Activated CD8-positive, alpha-beta memory T cell treated with anti-CD3 and anti-CD28 coated beads for 24 hours (primary cell): ENCODE measurements at regions not wholly inside any gene's neighbourhood (a gene's known extent, or its start where the extent isn't known, plus 50 kb on each side); places are given as distances from the start of the nearest gene placed in this dataset.
"Not testable (repeated sequence)": the region's sequence is repeated elsewhere in the genome, so short reads cannot be mapped to it uniquely, and the experiment has no call there.

Experiments
- DNase-seq: peaks from one replicate; pipeline ENCODE4 v3.0.0-alpha.2; 2020

- peak; percentile 55 for DNase-seq
These were observed 289.9 kb upstream of the PRSS16 start for GRCh38 chr6:26957399-26958127.

- not testable (repeated sequence) for DNase-seq
These were observed 286.3 kb upstream of the PRSS16 start for GRCh38 chr6:26961236-26961635.

DNA sequence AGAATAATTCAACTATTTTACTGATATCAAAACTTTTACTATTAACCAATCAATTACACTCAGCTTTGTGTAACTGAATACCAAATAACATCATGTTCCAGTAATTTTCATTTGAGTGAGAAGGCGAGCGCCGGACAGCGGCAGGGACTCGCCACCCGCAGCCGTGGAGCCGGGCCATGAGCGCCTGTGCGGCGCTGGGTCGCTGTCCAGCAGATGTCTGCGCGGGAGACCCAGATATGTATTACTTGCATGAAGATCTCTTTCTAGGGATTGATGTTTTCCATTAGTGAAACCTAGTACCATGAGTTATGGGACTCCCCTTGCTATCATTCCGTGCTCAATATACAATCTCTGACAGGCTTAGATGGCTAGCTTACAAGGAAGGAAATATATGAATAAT is 245.1 kb upstream of the PRSS16 start:
- DNase-seq, result no peak

GRCh38 chr6:27007020-27007419 is 240.5 kb upstream of the PRSS16 start:
- no peak for DNase-seq

- not testable (repeated sequence) for DNase-seq
These were observed 238.9 kb upstream of the PRSS16 start for GRCh38 chr6:27008613-27009012.

GRCh38 chr6:27014053-27014452 is 233.4 kb upstream of the PRSS16 start:
- DNase-seq, result not testable (repeated sequence)

DNA sequence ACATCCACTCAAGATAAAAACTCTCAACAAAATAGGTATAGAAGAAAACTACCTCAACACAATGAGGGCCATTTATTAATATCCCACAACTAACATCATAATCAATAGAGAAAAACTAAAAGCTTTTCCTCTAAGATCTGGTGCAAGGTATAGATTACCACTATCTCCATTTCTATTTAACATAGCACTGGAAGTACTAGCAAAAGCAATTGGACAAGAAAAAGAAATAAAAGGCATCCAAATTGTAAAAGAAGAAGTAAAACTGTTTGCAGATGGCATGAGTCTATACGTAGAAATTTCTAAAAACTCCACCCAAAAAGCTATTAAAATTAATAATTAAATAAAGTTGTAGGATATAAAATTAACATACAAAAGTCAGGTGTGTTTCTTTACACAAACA is 230.8 kb upstream of the PRSS16 start:
- DNase-seq, result no peak

DNA sequence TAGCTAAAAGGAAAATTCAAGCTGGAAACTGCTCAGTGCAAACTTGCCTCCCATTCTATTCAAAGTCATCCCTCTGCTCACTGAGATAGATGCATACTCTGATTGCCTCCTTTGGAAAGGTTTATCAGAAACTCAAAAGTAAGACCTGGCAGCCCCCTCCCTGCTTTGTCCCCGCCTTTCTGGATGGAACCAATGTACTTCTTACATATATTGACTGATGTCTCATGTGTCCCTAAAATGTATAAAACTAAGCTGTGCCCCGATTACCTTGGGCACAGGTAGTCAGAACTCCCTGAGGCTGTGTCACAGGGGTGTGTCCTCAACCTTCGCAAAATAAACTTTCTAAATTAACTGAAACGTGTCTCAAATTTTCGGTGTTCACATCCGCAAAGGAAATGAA is 229.1 kb upstream of the PRSS16 start:
- not testable (repeated sequence) for DNase-seq

- DNase-seq, result peak; percentile 88
These were observed 227.6 kb upstream of the PRSS16 start for GRCh38 chr6:27019651-27020552.

DNA sequence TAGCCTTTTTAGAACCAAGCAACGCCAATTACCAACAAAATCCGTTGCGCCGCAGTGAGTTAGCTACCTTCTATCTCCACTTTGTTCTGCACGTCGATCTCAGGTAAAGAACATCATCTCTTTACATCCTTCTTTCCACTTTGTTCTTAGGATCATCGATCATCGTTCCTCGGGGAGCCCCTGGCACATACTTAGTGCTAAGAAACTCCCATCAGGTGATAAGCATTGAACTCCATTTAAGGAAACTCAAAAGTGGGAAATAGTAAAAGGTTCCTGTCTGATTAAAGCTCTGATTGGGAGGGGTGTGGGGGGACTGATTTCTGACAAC is 227.0 kb upstream of the PRSS16 start:
- no peak for DNase-seq

DNA sequence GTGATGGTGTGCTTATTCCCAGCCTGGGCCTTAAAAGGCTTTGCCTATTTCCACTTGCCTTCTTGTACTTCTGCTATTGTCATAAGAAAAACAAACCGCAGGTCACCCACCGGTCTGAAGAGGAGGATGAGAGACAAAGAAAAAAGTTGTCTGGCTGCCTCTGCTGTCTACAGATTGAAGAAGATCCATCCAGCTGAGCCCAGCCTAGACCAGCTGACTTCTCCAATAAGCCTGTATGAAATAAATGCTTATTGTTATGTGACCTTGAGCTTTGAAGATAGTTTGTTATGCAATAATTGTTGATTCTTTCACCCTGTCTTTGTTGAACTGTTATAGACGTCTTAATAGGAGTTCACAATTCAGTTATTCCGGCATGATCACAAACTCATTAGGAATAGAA is 223.8 kb upstream of the PRSS16 start:
- DNase-seq, result no peak

DNA sequence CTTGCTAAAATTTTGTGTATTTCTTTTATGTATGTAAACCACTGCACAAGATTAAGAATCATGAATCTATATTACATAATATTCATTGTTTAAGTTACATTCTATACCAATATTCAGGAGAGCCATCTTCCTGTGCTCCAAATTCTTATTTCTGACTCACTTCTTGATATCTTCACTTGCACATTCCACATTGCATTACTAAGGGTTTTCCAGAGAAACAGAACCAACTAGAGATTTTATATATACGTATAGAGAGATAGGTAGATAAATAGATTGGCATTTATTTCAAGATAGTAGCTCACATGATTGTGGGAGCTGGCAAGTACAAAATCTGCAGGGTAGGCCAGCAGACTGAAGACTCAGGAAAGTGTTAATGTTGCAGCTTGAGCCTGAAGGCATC is 222.2 kb upstream of the PRSS16 start:
- no peak for DNase-seq

- DNase-seq, result no peak
These were observed 221.1 kb upstream of the PRSS16 start for GRCh38 chr6:27026361-27026760.

DNA sequence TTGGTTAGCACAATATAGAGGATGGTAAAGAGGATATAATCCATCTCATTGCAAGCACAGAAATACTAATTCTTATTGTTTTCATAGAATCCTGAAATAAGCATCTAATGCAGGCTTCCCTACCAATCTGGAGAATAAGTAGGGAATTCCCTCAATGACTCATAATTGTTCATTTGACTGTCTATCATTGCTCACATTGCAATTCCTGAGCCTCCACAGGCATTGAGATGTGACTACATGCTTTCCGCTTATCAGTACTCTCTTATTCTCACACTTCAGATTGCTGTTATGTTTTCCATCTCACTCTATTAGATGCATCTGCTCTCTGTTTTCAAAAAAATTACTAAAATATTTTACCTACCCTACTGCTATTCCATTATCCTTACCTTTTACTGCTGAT is 216.2 kb upstream of the PRSS16 start:
- no peak for DNase-seq

GRCh38 chr6:27038498-27038897 is 209.0 kb upstream of the PRSS16 start:
- DNase-seq, result no peak

- no peak for DNase-seq
These were observed 207.1 kb upstream of the PRSS16 start for GRCh38 chr6:27040244-27041042.

GRCh38 chr6:27043244-27043643 is 204.3 kb upstream of the PRSS16 start:
- DNase-seq, result no peak

- not testable (repeated sequence) for DNase-seq
These were observed 202.4 kb upstream of the PRSS16 start for GRCh38 chr6:27045131-27045530.

DNA sequence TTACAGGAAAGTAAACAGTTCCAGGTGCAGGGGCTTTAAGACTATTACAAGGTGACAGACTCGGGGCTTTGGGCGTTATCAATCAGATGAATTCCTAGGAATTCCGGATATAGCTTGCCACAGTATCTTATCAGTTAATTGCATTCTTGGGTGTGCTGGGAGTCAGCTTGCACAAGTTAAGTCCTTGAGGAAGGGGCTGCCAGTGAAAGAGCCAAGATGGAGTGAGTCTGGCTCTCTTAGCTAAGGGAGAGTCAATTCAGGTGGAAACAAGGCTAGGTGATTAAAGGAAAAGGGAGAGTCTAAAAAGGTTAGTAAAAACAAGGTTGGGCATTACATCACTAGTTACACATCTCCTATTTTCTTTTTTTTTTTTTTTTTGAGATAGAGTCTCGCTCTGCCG is 199.8 kb upstream of the PRSS16 start:
- not testable (repeated sequence) for DNase-seq

GRCh38 chr6:27049863-27050781 is 197.4 kb upstream of the PRSS16 start:
- DNase-seq, result no peak

GRCh38 chr6:27052082-27052730 is 195.3 kb upstream of the PRSS16 start:
- DNase-seq, result not testable (repeated sequence)

- no peak for DNase-seq
These were observed 194.8 kb upstream of the PRSS16 start for GRCh38 chr6:27052731-27053082.
